Stimulated activated CD4-positive, alpha-beta T cell treated with anti-CD3 and anti-CD28 coated beads, TNF-alpha, amount 100 ng/mL, for 1 hour (primary cell): ENCODE measurements at regions not wholly inside any gene's neighbourhood (a gene's known extent, or its start where the extent isn't known, plus 50 kb on each side); places are given as distances from the start of the nearest gene placed in this dataset.
"Not testable (repeated sequence)": the region's sequence is repeated elsewhere in the genome, so short reads cannot be mapped to it uniquely, and the experiment has no call there.

Experiments
- DNase-seq, 3 donors: peaks; one replicate each; pipeline ENCODE4 v3.0.0-alpha.2; 2020; ENCODE audit warnings: low read depth in 3 of 3, low spot score in 1 of 3

DNA sequence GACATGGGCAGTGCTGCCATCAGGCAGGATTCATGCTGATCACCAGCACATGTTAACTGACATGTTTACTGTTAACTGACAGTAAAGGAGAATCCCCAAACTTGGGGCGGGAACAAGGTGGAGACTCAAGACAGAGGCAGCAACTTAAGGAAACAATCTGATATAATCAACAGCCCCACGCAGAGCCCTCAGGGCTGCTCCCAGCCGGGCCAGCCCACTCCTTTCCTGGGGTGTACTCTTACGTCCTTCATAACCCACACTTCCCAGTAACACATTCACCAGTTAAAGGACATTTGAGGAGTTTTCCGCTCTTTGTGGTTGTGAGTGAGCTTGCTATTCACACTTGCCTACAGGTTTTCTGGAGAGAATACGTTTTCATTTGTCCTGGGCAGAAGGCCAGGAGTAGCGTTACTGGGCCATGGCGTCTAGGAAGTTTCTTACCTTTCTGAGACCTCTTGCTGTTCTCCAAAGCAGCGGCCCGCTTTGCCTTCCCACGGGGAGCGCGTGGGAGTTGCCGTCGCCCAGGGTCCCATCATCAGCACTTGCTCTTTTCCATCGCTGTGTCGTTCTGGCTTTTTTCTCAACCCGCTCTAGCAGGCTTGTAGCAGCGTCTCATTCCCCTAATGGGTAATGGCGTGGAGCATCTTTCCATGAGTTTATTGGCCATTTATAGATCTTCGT is 56.4 kb downstream of the FOXF2 start:
- DNase-seq: no peak

DNA sequence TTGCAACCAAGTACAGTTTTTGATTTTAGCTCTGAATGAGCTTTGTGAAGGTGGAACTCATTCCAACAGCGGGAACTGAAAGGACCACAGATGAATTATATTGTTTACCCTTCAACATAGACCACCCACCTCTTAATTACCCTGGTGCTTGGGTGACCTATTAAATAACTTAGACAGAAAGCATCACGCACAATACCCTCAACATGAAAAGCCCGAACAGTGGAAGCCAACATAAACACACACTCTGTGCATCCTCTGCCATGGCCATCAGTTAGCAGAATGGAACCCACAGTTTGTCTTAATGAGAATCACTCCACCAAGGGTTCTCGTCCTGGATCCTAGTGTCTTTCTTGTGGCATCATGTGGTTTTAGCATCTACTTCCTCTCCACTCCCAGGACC is 60.5 kb downstream of the FOXF2 start:
- DNase-seq: no peak

DNA sequence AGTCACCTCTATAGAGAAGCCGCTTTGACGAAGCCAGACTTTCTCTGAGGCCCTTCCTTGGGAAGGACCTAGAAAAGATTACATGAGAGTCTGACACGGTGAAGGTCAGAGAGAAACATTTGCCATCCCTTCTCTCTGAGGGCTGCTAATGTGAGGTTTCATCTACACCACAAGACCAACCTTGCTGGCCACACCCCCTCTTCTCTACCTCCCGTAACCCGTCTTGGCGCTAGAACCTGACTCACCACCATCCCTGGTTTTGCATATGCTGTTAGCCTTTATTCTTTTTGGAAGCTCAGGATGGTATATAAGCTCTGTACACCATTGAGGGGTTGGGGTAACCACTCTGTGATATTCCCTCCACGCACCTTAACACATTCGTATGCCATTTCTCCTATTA is 63.6 kb downstream of the FOXF2 start:
- no peak for DNase-seq

DNA sequence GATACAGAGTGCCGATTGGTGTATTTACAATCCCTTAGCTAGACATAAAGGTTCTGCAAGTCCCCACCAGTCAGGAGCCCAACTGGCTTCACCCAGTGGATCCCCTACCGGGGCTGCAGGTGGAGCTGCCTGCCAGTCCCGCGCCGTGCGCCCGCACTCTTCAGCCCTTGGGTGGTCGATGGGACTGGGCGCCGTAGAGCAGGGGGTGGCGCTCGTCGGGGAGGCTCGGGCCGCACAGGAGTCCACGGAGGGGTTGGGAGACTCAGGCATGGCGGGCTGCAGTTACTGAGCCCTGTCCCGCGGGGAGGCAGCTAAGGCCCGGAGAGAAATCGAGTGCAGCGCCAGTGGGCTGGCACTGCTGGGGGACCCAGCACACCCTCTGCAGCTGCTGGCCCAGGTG is 67.4 kb downstream of the FOXF2 start:
- not testable (repeated sequence) for DNase-seq

DNA sequence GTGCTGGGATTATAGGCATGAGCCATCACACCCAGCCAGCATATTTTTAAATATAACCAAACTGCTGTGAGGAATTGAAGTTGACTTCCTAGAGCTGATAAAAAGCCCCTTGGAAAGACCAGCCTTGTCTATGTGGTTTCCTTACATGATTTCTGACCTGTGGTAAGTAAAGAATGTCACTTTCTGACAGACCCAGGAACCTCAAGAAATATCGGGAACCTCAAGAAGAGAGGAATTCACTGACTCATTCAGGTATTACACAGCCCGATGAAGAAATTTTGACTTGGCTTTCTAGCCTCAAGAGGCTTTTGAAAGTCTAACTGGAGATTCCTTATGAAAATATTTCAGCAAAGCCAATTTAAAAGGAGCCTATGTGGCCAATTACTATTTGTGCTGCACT is 71.8 kb downstream of the FOXF2 start:
- no peak for DNase-seq

DNA sequence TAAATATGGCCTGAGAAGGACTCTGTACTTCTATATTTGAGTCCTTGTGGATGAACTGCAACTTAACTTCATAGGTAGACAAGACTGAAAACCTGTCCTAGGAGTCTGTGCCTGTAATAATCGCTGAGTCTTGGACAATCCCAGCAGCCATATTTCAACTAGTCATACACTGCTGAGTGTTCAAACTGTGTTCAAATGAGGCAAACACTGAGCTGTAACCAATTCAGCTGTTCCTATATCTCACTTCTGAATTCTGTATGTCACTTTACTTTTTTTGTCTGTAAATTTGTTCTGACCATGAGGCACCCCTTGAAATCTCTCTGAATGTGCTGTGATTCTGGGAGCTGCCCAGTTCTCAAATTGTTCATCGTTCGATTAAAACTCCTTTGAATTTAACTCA is 72.4 kb downstream of the FOXF2 start:
- DNase-seq: no peak

DNA sequence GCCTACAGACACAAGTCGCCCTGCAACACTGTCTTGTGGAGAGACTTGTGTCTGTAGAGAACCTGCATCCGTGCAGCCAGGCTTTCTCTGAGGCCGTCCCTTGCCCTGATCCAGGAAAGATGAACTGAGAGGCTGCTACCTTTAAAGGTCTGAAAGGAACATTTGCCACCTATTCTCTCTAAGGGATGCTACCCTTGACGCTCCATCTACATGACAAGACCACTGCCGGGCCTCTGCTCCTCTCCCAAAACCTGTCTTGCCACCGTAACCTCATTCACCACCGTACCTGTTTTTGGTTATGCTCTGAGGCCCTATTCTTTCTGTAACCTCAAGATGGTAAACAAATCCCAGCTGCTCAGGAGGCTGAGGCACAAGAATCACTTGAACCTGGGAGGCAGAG is 73.9 kb downstream of the FOXF2 start:
- no peak for DNase-seq

DNA sequence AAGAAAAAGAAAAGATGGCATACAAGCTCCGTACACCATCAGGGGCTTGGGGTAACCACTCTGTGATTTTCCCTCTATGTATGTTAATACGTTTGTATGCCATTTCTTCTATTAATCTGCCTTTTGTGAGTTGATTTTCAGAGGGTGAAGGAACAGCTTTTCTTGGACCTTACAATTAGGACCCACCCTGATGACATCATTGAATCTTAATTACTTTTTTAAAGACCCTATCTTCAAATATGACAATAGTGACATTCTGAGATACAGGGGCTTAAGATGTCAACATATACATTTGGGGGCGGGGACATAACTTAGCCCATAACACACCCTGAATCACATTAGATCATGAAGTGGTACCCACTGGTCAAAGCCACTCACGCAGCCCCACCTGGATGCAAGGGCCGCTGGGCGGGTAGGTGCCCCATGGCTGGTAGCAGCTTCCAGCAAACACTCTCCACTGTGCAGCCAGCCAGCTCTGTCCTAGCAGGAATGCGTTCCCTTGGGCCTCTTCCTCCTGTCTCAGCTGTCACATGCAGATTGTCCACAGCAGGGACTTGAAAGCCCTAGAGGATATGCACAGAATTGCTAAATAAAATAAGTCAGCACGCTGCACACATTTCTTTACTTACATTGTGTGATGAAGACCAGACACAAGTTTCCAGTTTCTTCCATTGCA is 74.5 kb downstream of the FOXF2 start:
- DNase-seq: no peak

DNA sequence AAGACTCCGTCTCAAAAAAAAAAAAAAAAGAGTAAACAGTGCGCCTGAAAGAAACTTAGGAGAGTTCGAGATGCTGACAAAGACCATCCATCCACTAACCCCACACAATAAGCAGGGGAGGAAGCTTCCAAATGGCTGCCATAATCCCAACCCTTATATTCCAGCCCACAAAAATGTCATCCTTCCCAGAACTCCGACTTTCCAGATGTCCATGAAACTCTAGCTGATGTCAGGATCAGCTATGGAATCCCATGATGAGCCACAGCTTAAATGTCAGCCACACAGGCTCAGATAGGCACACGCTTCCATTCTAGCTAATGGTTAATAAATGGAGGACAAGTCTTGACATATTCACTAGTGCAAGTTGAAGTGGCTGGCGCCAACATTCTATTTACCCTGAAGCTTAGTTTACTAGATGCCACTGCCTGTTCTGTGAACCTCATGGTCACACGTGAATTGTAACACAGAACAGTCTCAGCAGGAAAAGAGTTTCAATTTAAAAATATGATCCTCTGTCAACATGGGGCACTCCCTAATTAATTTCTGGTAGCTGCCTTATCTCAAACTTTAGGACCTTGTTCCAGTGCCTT is 75.5 kb downstream of the FOXF2 start:
- no peak for DNase-seq

DNA sequence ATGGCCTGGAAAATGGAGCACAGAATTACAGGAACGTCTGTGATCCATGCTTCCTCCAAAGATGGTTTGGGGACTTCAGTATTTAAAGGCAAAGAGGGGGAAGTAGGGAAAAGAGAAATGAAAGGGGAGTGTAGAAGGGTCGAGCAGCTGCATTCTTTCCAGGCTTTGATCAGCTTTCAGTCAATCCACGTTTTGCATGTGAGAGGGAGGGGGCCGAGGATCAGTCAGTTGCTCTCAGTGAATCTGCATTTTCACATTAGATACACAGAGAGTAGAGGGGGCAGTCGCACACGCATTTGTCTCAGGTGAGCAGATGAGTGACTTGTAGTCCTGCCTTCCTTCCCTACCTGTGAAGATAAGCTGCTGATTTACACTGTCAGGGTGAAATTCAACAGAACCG is 78.8 kb downstream of the FOXF2 start:
- DNase-seq: no peak

DNA sequence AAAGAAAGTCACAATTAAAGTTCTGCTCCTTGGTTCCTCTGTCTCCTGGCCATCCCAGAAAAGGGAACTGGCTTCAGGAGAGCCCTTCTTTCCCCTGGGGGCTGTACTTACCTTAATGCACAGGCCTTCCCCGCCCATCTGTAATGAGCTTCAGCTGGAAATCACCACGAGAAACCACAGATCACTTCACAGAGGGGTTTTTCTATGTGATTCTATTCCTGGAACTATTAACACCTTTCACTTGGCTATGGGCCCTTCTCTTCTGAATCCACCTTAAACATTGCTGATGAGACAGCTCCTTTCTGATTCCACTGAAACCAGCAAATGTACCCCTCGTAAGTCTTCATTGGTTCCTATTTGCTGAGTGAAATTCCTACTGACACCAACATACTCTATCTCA is 80.7 kb downstream of the FOXF2 start:
- no peak for DNase-seq

DNA sequence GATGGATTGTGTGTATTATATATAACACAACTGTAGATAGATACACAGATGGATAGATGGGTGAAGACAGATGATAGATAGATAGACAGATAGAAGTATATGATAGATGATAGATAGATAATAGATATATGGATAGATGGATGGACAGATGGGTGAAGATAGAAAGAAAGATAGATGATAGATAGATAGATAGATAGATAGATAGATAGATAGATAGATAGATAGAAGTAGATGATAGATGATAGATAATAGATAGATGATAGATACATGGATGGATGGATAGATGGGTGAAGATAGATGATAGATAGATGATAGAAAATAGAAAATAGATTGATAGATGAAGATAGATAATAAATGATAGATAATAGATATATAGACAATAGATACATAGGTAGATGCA is 83.3 kb downstream of the FOXF2 start:
- no peak for DNase-seq

DNA sequence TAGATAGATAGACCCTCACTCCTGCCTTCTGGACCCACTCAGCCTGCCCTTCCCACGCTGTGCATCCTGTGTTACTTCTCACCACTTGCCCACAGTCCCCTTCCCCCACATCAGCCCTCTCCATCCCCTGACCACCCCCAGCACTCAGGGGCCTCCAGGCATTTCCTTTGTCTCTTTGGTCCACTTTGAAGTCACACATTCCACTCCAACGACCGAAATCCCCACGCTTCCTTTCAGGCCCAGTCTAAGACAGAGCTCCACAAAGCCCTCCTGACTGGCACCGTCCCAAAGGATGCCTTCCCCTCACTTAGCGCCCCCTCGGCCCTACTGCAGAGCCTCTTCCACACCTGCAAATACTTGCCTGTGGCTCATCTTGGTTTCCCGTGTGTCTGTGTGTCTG is 83.8 kb downstream of the FOXF2 start:
- DNase-seq: no peak

DNA sequence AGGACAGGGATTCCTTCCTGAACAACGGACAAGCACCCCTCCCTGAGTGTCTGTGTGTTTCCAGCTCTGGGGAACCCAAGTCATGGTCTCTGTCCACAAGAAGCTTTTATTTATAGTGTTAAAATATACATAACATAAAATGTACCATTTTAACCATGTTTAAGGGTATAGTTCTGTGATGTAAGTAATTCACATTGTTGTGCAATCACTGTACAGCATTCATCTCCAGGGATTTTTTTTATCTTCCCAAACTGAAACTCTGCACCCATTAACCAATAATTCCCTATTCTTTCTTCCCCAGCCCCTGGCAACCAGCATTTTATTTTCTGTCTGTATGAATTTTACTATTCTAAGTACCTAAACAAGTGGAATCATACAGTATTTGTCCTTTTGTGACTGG is 84.2 kb downstream of the FOXF2 start:
- no peak for DNase-seq

DNA sequence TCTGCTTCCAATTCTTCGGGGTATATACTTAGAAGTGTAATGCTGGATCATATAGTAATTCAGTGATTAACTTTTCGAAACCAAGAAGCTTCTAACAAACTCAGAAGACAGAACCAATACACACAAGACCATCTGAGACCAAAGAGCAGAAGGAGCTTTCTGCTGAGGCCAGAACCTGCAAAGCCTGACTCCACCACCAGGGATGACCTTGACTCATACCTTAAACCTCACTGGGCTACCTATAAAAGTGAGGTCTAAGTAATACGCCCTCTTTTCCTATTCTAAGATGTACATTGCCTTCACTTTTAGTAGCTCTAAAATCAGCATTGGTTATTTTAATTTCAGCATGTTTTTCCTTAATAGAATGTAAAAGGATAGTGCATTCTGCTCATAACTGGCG is 84.8 kb downstream of the FOXF2 start:
- DNase-seq: no peak

DNA sequence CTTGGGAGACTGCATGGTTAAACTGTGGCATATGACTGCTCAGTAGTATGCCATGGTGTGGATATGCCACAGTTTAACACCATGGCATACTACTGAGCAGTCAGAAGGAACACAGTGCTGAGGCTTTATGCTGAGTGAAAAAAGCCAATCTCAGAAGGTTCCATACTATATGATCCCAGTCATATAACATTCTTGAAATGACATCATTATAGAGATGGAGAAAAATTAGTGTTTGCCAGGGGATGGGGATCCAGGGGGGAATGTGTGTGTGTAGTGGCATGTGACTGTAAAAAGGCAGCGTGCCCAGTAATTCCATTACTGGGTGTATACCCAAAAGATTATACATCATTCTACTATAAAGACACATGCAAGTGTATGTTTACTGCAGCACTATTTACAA is 85.8 kb downstream of the FOXF2 start:
- DNase-seq: no peak

DNA sequence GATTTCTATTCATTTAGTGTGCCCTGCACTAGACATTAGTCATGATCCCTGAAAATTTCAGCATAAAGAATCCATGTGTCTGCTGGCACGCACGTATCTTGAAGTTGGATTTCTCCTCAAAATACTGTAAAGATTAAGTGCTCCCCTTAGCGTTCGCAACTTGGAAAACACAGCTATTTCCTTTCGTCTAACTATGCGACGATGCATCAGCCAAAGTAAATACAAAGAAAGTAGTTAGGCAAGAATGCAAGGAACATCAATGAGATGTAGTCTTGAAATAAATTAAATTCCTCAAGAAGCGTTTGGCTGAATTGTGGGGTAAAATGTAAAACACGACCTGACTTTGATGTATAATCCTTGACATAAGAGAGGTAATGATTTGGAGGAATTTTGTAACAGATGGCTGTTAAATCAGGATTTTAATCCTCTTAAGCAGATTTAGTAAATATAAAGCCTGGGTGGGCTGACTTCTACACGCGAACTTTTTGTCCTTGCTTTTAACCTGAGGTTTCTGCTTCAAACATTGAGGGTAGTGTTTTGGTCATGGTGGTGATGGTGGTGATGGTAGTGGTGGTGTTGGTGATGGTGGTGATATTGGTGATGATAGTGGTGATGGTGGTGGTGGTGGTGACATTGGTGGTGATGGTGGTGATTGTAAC is 88.2 kb downstream of the FOXF2 start:
- no peak for DNase-seq

DNA sequence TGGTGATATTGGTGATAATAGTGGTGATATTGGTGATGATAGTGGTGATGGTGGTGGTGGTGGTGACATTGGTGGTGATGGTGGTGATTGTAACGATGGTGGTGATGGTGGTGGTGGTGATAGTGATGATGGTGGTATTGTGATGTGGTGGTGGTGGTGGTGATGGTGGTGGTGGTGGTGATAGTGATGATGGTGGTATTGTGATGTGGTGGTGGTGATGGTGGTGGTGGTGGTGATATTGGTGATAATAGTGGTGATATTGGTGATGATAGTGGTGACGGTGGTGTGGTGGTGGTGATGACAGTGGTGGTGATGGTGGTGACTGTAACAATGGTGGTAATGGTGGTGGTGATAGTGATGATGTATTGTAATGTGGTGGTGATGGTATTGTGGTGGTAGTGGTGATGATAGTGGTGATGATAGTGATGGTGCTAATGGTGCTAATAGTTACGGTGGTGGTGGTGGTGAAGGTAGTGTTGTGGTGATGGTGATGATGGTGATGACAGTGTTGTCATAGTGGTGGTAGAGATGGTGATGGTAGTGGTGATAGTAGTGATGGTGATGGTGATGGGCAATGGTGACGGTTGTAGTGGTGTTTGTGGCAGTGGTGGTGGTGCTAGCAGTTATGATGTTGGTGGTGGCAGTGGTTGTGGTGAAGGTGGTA is 88.9 kb downstream of the FOXF2 start:
- not testable (repeated sequence) for DNase-seq

DNA sequence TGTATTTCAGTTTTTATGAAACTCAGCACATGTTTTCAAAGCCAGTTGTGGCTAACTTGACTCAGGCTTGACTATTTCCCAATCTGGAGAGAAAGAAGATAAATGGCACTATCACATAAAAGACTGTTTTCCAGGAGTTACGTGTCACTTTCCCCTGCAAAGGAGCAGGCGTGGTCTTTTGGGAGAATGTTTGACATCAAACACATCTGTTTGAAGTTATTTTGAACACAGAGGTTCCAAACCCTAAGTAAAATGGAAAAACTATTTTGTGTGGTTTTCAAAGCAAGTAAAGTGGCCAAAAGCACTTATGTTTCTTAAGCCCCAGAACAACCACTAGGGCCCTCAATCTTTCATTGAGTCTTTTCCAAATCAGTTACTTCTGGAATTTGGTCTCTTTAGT is 89.7 kb downstream of the FOXF2 start:
- DNase-seq: no peak

DNA sequence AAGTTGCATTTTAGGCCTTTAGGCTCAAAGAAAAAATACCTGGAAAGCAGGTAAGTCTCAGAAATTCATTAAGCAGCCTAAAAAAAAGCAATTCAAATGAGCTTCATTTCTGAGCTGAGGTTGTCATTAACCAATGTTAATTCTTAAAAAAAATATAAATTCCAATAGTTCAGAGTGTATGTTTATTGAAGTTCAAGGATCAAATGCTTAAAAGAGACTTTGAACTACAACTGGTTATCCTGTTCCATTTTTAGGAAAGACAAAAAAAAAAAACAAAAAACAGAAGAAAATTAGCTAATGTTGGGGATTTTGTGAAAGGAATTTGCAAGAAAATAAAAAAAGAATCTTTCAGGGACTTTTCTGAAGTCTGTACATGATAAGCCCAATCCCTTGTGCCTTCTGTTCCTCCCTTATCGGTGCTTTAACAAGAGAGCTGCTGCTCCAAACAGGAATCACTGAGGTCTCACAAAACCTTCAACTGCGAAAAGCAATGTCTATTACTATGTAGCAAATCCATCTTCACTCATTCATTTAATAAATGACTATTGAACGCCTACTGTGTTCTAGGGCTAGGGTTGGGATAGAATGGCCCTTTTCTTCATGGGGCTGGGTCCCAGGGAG is 90.3 kb downstream of the FOXF2 start:
- no peak for DNase-seq

DNA sequence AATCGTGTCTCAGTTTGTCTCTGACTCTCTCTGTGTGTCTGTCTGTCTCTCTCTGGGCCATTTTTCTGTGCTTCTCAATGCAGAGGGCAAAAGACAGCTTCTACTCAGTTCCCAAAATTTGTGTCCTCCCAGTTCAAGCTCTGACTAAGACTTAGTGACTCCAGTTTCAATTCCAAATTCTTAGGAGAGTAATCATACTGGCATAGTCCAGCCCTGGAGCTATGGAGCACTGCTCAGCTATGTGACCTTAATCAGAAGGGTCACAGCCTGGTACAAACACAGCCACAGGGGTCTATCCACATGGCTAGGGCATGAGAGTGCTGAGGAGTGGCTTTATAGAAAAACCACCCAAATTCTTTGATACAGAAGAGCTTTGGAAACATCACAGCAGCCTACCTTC is 91.9 kb downstream of the FOXF2 start:
- no peak for DNase-seq
